WERI-Rb-1 (cell line): ENCODE measurements at regions not wholly inside any gene's neighbourhood (a gene's known extent, or its start where the extent isn't known, plus 50 kb on each side); places are given as distances from the start of the nearest gene placed in this dataset.

ENCODE experiments used
- DNase-seq: peaks from one replicate; pipeline ENCODE4 v3.0.0-alpha.2; 2020
- H3K27ac ChIP-seq: fragments of 250-450 bp; sonication (Bioruptor Pico); 2 replicates; pipeline ENCODE4 v1.5.1; 2020; ENCODE audit warnings: mild to moderate bottlenecking, moderate library complexity
- H3K27me3 ChIP-seq: fragments of 250-450 bp; sonication (Bioruptor Pico); 2 replicates; pipeline ENCODE4 v1.5.1; 2021; ENCODE audit warnings: mild to moderate bottlenecking, low read depth, moderate library complexity; ENCODE audit not compliant: insufficient read depth, severe bottlenecking
- H3K36me3 ChIP-seq: fragments of 250-450 bp; sonication (Bioruptor Pico); 2 replicates; pipeline ENCODE4 v1.5.1; 2020; ENCODE audit warnings: mild to moderate bottlenecking, moderate library complexity
- H3K4me3 ChIP-seq: 2 replicates; pipeline ENCODE4 v1.5.1; 2011; ENCODE audit warnings: low read depth, mild to moderate bottlenecking, control low read depth, low read length
- H3K9me3 ChIP-seq: fragments of 250-450 bp; sonication (Bioruptor Pico); 2 replicates; pipeline ENCODE4 v1.5.1; 2021; ENCODE audit warnings: mild to moderate bottlenecking, moderate library complexity; ENCODE audit not compliant: severe bottlenecking
- CTCF ChIP-seq: IDR thresholded peaks from 2 replicates; pipeline ENCODE4 v1.5.1; 2011; ENCODE audit warnings: low read depth, mild to moderate bottlenecking, control low read depth, inconsistent platforms, low read length

- Histone ChIP-seq H3K36me3 (no peaks in the 10 kb centered on the region), H3K27ac (no peak overlapping the region), H3K9me3 (no peaks in the 10 kb centered on the region), H3K4me3 (no peak overlapping the region), H3K27me3 (no peaks in the 10 kb centered on the region)
- no peak for TF ChIP-seq CTCF
- DNase-seq, result no peak
Observed at GRCh38 chr7:142533920-142534319, 215.4 kb upstream of the PRSS1 start.

GRCh38 chr7:142529591-142529990, 219.7 kb upstream of the PRSS1 start:
- Histone ChIP-seq H3K27me3 (no peaks in the 10 kb centered on the region), H3K4me3 (no peak overlapping the region), H3K27ac (no peak overlapping the region), H3K36me3 (no peaks in the 10 kb centered on the region), H3K9me3 (no peaks in the 10 kb centered on the region)
- no peak for TF ChIP-seq CTCF
- DNase-seq, result no peak

- TF ChIP-seq CTCF, result no peak
- Histone ChIP-seq H3K4me3 (no peak overlapping the region), H3K27me3 (no peaks in the 10 kb centered on the region), H3K36me3 (no peaks in the 10 kb centered on the region), H3K9me3 (no peaks in the 10 kb centered on the region), H3K27ac (no peak overlapping the region)
- DNase-seq, result no peak
Observed at GRCh38 chr7:142528608-142529408, 220.5 kb upstream of the PRSS1 start.

- no peak for DNase-seq
- Histone ChIP-seq H3K27ac (no peak overlapping the region), H3K36me3 (no peaks in the 10 kb centered on the region), H3K9me3 (no peaks in the 10 kb centered on the region), H3K27me3 (no peaks in the 10 kb centered on the region), H3K4me3 (no peak overlapping the region)
- TF ChIP-seq CTCF, result no peak
Observed at GRCh38 chr7:142523821-142524460, 225.3 kb upstream of the PRSS1 start.

GRCh38 chr7:142522735-142523134, 226.5 kb upstream of the PRSS1 start:
- no peak overlapping the region for H3K4me3 ChIP-seq
- DNase-seq, result no peak
- H3K36me3 ChIP-seq, result no peaks in the 10 kb centered on the region
- H3K27ac ChIP-seq, result no peak overlapping the region
- no peaks in the 10 kb centered on the region for H3K9me3 ChIP-seq
- no peak for TF ChIP-seq CTCF
- H3K27me3 ChIP-seq, result no peaks in the 10 kb centered on the region
